Keratinocyte (primary cell): ENCODE measurements at regions not wholly inside any gene's neighbourhood (a gene's known extent, or its start where the extent isn't known, plus 50 kb on each side); places are given as distances from the start of the nearest gene placed in this dataset.

Experiments
- EZH2 ChIP-seq: IDR thresholded peaks from one replicate; pipeline ENCODE4 v1.6.1; 2012; ENCODE audit warnings: inconsistent platforms, mild to moderate bottlenecking, low read length, moderate library complexity
- TF ChIP-seq, protein P1 (sequence below), 3 experiments: IDR thresholded peaks in 1 of 3; conservative IDR thresholded peaks in 1 of 3; optimal IDR thresholded peaks in 1 of 3; 2 replicates in 2 of 3; 3 replicates in 1 of 3; pipeline versions ENCODE3 to v1.5.1; 2011; ENCODE audit warnings: low read length in 3 of 3, mild to moderate bottlenecking in 3 of 3, moderate library complexity in 2 of 3, control low read depth in 1 of 3, inconsistent platforms in 1 of 3; ENCODE audit not compliant: insufficient read depth in 2 of 3; ENCODE audit errors: extremely low read depth in 1 of 3

DNA sequence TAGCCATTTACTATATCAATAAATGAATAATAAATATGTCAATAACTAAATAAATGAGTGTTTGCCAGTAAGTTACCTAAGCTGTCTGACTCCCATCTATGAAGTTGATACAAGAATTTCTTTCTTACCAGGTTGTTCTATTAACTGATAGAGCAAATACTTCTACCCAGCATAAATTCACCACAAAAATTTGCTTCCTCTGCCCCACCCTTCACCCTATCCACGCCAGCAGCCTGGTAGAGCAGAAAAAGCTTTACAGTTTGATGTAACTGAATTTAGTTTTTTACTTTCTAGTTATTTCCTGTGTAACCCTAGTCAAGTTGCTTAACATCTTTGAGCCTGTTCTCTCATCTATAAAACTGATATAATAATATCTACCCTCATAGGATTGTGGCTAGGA, 94.9 kb upstream of the SLC16A7 start:
- TF ChIP-seq, protein P1, sequence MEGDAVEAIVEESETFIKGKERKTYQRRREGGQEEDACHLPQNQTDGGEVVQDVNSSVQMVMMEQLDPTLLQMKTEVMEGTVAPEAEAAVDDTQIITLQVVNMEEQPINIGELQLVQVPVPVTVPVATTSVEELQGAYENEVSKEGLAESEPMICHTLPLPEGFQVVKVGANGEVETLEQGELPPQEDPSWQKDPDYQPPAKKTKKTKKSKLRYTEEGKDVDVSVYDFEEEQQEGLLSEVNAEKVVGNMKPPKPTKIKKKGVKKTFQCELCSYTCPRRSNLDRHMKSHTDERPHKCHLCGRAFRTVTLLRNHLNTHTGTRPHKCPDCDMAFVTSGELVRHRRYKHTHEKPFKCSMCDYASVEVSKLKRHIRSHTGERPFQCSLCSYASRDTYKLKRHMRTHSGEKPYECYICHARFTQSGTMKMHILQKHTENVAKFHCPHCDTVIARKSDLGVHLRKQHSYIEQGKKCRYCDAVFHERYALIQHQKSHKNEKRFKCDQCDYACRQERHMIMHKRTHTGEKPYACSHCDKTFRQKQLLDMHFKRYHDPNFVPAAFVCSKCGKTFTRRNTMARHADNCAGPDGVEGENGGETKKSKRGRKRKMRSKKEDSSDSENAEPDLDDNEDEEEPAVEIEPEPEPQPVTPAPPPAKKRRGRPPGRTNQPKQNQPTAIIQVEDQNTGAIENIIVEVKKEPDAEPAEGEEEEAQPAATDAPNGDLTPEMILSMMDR (optimal IDR thresholded peaks at IDR 0.05 in 1 of 3, IDR thresholded peaks at IDR 0.05 in 1 of 3, conservative IDR thresholded peaks at IDR 0.05 in 1 of 3; ENCODE audit: extremely low read depth in 1 of 3, insufficient read depth in 2 of 3, low read length in 3 of 3), result no peak
- no peak for TF ChIP-seq EZH2
